HL-60/S4 treated with retinoic acid at 250 ng/mL for 4 days and 3 days (cell line): ENCODE measurements at regions not wholly inside any gene's neighbourhood (a gene's known extent, or its start where the extent isn't known, plus 50 kb on each side); places are given as distances from the start of the nearest gene placed in this dataset.
"Not testable (repeated sequence)": the region's sequence is repeated elsewhere in the genome, so short reads cannot be mapped to it uniquely, and the experiment has no call there.

Experiments used
- in situ Hi-C: fragments of 300-500 bp; cut with MboI; formaldehyde crosslinking; loops from 2 replicates; pipeline ENCODE4 v1.7.0; 2022; ENCODE audit warnings: low sequenced_read_pairs

- in situ Hi-C loops, result no loop called here
Measured at GRCh38 chr14:89053303-89053702, 228.9 kb downstream of the TTC8 start.

DNA sequence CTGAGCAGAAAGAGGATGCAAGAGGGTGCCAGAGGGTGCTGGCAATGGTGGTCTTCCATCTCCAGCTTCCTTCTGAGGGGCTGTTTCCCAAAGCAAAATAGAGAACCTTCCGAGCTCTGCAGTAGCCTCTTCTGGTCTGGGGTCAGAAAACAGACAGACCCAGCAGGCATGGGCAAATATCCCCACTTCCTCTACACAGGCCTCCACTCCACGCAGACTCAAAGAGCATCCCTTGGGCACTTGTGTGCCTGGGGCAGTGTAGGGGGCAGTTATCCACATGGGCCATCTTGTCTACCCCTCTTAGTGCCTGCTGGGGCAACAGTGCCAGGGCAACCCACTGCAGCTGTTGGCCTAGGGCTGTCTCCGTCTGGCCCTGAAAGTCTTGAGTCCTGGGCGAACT lies 231.9 kb downstream of the TTC8 start:
- in situ Hi-C loops, result no loop called here

DNA sequence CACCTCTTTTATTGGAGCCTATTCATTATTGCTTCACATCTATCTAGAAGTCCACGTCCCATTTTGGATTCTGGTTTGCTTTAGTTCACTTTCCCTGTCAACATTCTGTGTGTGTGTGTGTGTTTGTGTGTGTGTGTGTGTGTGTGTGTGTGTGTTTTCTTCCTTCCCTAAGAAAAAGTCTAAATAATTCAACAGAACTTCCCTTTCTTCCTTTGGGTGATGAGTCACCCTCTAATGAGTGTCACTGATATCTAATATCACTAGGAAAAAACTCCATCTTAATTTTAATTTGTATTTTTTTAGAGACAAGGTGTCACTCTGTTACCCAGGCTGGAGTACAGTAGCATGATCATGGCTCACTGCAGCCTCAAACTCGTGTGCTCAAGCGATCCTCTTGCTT lies 234.2 kb downstream of the TTC8 start:
- in situ Hi-C loops, result no loop called here

DNA sequence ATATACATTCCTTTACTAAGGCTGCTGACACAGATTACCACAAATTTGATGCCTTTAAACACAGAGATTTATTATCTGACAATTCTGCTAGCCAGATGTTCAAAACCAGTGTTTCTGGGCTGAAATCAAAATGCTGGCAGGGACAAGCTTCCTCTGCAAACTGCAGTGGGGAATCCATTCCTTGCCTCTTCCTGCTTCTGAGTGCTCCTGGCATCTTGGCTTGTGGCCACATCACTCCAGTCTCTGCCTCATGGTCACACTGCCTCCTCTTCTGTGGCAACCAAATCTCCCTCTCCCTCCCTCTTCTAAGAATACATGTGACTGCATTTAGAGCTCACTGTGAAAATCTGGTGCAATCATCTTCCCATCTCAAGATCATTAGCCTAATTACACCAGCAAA lies 235.7 kb downstream of the TTC8 start:
- in situ Hi-C loops, result no loop called here

GRCh38 chr14:89061696-89062095 lies 237.2 kb downstream of the TTC8 start:
- in situ Hi-C loops, result no loop called here

DNA sequence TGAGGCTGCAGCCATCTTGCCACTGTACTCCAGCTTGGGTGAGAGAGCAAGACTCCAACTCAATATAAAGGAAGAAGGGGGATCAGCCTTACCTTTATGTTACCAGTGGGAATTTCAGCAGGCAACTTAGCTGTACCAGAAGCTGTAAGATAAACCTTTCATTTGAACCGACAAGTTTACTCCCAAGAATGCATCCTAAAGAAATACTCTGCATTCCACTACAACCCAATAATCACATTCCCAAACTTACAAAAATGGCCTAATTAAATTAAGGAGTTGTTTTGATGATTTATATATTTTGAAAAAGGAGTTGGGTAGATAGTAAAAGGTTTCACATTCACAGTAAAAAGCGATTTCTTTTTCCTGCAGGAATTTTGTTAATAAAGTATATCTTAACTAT lies 241.4 kb downstream of the TTC8 start:
- in situ Hi-C loops, result no loop called here

GRCh38 chr14:89067293-89067972 lies 243.0 kb downstream of the TTC8 start:
- in situ Hi-C loops, result no loop called here

- in situ Hi-C loops, result no loop called here
Measured at GRCh38 chr14:89078021-89078795, 253.8 kb downstream of the TTC8 start.

DNA sequence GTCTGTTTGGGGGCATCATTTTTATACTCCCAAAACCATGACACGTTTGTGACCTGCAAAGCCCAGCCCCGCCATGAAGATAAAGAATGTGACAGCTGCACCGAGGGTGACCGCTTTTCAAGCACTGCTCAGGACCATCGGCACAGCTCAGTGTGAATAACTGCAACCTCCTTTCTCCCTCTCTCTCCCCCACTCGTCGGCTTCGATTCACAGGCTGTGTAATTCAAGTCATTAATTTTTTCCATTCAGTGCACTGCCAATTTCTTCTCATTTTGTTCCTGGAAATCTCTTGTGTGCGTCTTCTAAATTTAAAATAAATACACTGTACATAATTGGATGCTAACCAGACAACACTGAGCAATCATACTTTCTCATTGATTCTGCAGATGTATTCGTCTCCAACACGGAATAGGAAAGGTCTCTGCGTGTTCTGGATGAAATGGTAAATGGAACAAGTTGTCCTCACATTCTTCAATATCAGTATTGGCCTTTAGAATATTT lies 260.8 kb downstream of the TTC8 start:
- in situ Hi-C loops, result no loop called here

GRCh38 chr14:89085737-89086382 lies 261.4 kb downstream of the TTC8 start:
- in situ Hi-C loops, result no loop called here

DNA sequence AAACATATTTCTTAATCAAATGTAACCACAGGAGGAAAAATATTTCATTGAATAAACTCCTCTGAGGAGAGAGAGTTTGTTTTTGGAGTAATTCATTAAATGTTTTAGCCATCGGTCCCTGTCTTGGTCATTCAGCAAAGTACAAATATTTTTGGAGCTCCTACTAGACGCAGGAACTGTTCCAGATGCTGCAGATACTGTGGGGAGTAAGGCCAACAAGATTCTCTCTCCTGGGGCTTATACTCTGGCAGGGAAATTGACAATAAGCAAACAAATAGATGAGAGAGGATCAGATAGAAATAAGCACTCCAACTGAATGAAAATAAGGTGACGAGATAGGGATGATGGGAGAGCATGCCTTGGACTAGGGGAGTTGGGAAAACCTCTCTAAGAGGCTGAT lies 264.1 kb downstream of the TTC8 start:
- in situ Hi-C loops, result no loop called here

DNA sequence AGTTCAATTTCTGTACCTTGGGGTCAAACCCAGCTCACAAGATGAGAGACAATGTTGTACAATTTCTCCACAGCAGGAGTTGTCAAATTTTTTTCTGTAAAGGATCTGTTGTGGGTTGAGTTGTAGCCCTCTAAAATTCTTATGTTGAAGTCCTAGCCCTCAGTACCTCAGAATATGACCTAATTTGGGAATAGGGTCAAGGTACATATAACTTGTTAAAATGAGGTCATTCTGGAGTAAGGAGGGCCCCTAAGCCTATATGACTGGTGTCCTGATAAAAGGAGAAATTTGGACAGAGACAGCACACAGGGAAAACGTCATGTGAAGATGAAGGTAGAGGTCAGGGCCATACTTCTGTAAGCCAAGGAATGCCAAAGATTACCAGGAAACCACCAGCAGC lies 264.9 kb downstream of the TTC8 start:
- in situ Hi-C loops, result no loop called here

- in situ Hi-C loops, result no loop called here
Measured at GRCh38 chr14:89091781-89092180, 267.3 kb downstream of the TTC8 start.

- in situ Hi-C loops, result no loop called here
Measured at GRCh38 chr14:89093083-89093730, 268.8 kb downstream of the TTC8 start.

DNA sequence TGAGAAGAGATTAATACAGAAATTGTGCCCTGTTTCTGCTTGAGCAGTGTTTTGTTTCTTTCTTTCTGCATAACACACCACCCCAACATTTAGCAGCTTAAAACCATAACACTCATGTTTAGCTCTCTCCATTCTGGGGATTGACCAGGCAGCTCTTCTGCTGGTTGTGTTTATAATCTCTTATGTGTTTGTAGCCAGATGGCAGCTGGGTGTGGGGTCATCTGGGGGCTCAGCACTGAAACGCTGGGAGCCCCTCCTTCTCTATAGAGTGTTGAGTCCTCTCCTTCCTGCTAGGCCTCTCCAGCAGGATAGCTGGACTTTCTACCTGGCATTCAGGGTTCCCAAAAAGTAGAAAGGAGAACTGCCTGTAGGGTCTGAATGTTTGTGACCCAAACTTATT lies 270.6 kb downstream of the TTC8 start:
- in situ Hi-C loops, result no loop called here

DNA sequence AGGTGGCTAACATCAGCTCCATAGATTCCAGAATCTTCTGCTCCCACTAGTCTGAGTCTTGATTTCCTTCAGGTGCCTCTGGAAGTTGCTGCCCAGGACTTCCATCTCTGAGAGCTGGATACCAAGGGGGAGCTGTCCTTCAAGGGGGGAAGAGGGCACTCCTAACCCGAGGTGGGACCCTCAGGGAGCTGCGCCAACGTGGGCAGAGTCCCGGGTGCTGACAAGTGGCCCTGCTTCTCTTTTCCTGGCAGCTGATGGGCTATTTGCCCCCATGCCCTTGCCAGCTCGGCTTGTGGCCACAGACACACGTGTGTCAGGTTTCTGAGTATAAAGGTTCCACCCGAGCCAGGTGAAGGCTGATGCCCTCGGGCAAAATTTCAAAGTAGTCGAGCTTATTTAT lies 272.5 kb downstream of the TTC8 start:
- in situ Hi-C loops, result no loop called here

GRCh38 chr14:89098254-89098653 lies 273.8 kb downstream of the TTC8 start:
- in situ Hi-C loops, result no loop called here

DNA sequence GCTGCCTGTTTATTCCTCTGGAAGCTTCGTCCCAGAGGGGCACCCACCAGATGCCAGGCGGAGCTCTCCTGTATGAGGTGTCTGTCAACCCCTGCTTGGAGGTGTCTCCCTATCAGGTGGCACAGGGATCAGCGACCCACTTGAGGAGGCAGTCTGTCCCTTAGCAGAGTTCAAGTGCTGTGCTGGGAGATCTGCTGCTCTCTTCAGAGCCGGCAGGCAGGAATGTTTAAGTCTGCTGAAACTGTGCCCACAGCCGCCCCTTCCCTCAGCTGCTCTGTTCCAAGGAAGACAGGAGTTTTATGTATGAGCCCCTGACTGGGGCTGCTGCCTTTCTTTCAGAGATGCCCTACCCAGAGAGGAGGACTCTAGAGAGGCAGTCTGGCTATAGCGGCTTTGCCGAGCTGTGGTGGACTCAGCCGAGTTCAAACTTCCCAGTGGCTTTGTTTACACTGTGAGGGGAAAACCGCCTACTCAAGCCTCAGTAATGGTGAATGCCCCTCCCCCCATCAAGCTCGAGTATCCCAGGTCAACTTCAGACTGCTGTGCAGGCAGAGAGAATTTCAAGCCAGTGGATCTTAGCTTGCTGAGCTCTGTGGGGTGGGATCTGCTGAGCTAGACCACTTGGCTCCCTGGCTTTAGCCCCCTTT lies 279.8 kb downstream of the TTC8 start:
- in situ Hi-C loops, result not testable (repeated sequence)

DNA sequence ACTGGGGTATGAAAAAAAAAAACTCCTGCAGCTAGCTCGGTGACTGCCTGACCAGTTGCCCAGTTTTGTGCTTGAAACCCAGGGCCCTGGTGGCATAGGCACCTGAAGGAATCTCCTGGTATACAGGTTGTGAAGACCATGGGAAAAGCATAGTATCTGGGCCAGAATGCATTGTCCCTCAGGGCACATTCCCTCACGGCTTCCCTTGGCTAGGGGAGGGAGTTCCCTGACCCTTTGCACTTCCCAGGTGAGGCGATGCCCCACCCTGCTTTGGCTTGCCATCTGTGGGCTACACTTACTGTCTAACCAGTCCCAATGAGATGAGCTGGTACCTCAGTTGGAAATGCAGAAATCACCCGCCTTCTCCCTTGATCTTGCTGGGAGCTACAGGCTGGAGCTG lies 280.4 kb downstream of the TTC8 start:
- in situ Hi-C loops, result not testable (repeated sequence)
